K562 (cell line): ENCODE measurements at regions not wholly inside any gene's neighbourhood (a gene's known extent, or its start where the extent isn't known, plus 50 kb on each side); places are given as distances from the start of the nearest gene placed in this dataset.

ENCODE experiments used
- CTCF ChIP-seq, 3 experiments: IDR thresholded peaks in 2 of 3; conservative IDR thresholded peaks in 1 of 3; 2 replicates each; pipeline ENCODE4 v1.5.1; 2011 to 2012; ENCODE audit warnings: low read length in 3 of 3, mild to moderate bottlenecking in 3 of 3, control low read depth in 2 of 3, improper control_type of control experiment in 1 of 3, inconsistent platforms in 1 of 3, low read depth in 1 of 3, mixed read lengths in 1 of 3, moderate library complexity in 1 of 3; ENCODE audit not compliant: insufficient read depth in 2 of 3
- EP300 ChIP-seq: IDR thresholded peaks from 2 replicates; pipeline ENCODE4 v1.6.1; 2012; ENCODE audit warnings: low read length, improper control_type of control experiment
- SRSF1 ChIP-seq: fragments of 200-400 bp; formaldehyde crosslinking; IDR thresholded peaks from 2 replicates; pipeline ENCODE4 v1.6.1; 2017; ENCODE audit warnings: mild to moderate bottlenecking, low read depth, low read length, moderate library complexity
- ZNF274 ChIP-seq: IDR thresholded peaks from 2 replicates; pipeline ENCODE4 v1.6.1; 2011; ENCODE audit warnings: low read depth, mild to moderate bottlenecking, low read length, moderate library complexity, borderline replicate concordance

- TF ChIP-seq CTCF (IDR thresholded peaks at IDR 0.05 in 2 of 3, conservative IDR thresholded peaks at IDR 0.05 in 1 of 3; ENCODE audit: insufficient read depth in 2 of 3, low read depth in 1 of 3, low read length in 3 of 3) (no peak), EP300 (no peak), SRSF1 (no peak), ZNF274 (no peak)
Observed at GRCh38 chr7:19284136-19284535, 138.9 kb upstream of the FERD3L start.
